Cardiac fibroblast (primary cell): ENCODE measurements at regions not wholly inside any gene's neighbourhood (a gene's known extent, or its start where the extent isn't known, plus 50 kb on each side); places are given as distances from the start of the nearest gene placed in this dataset.

ENCODE experiments used
- DNase-seq, 2 donors: peaks; one replicate each; pipeline versions ENCODE4 v3.0.0 to v3.0.0-alpha.2; 2010; ENCODE audit warnings: low read depth in 2 of 2
- H3K4me3 ChIP-seq, 2 donors: replicated peaks in 1 of 2; 1 replicate in 1 of 2; 2 replicates in 1 of 2; pipeline ENCODE4 v1.5.1; 2011; ENCODE audit warnings: low read depth in 2 of 2, low read length in 2 of 2, mild to moderate bottlenecking in 2 of 2, moderate library complexity in 1 of 2
- TF ChIP-seq, protein P1 (sequence below): IDR thresholded peaks from one replicate; pipeline ENCODE4 v1.5.1; 2011; ENCODE audit warnings: low read depth, mild to moderate bottlenecking, low read length, inconsistent platforms

DNA sequence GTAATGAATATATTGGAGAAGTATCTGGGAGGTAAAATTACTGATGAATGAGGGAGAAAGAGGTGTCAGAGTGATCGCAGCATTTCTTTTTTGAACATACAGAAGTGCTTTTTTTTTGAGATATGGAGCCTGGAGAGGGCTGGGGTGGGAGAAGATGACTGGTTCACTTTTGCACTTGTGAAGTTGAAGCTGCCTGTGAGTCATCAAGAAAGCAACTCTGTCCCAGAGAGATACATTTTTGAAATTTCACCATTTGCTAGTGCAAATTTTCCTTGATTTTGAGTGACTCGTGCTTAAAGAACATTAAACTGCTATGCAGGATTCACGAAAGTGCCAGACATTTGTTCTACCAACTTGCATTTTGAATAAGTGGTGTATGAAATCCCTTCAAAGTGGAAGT is 81.8 kb downstream of the ADRA2A start:
- TF ChIP-seq, protein P1, sequence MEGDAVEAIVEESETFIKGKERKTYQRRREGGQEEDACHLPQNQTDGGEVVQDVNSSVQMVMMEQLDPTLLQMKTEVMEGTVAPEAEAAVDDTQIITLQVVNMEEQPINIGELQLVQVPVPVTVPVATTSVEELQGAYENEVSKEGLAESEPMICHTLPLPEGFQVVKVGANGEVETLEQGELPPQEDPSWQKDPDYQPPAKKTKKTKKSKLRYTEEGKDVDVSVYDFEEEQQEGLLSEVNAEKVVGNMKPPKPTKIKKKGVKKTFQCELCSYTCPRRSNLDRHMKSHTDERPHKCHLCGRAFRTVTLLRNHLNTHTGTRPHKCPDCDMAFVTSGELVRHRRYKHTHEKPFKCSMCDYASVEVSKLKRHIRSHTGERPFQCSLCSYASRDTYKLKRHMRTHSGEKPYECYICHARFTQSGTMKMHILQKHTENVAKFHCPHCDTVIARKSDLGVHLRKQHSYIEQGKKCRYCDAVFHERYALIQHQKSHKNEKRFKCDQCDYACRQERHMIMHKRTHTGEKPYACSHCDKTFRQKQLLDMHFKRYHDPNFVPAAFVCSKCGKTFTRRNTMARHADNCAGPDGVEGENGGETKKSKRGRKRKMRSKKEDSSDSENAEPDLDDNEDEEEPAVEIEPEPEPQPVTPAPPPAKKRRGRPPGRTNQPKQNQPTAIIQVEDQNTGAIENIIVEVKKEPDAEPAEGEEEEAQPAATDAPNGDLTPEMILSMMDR, result no peak
- H3K4me3 ChIP-seq, result no peak overlapping the region
- DNase-seq, result no peak

DNA sequence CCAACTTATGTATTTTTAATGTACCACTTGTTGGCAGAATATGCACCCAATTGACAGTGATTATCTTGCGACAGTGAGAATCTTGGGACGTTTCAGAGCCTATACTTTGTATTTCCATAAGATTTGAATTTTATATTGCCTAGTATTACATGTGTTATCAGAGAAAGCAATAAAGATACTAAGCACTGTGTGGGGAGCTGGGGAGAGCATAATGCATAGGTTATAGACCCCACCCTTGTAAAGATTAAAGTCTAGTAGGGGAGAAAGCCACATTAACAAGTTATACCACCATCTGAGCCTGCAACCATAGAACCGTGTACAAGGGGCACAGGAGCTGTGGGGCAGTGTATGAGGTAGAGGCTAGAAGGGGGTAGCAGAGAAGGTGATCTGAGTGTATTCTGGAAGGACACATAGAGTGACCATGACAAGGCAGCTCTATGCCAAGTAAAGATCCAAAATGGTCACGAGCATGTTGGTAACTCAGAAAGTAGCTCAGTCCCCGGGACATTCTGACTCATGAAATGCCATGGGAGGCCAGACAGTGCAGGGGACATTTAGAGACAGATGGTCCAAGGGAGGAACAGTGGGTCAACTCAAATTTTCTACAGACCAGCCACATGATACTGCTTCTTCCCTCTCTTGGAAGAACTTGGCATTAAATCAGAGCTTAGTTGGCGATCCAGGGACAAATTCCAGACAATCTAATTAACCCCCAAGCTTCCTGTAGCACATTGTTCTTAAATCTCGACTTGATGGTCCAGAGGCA is 84.5 kb downstream of the ADRA2A start:
- no peak overlapping the region for H3K4me3 ChIP-seq
- DNase-seq, result no peak
- TF ChIP-seq, protein P1, result no peak

DNA sequence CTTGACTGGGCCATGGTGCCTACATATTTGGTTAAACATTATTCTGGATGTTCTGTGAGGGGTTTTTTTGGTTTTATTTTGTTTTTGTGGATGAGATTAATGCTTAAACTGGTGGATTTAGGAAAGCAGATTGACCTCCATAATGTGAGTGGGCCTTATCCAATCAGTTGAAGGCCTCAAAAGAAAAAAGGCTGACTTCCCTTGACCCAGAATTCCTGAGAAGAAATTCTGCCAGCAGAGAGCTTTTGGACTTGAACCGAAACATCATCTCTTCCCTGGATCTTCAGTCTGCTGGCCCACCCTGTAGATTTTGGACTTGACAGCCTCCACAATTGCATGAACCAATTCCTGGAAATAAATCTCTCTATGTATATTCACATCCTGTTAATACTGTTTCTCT is 94.4 kb downstream of the ADRA2A start:
- DNase-seq, result no peak
- TF ChIP-seq, protein P1, result no peak
- no peak overlapping the region for H3K4me3 ChIP-seq

DNA sequence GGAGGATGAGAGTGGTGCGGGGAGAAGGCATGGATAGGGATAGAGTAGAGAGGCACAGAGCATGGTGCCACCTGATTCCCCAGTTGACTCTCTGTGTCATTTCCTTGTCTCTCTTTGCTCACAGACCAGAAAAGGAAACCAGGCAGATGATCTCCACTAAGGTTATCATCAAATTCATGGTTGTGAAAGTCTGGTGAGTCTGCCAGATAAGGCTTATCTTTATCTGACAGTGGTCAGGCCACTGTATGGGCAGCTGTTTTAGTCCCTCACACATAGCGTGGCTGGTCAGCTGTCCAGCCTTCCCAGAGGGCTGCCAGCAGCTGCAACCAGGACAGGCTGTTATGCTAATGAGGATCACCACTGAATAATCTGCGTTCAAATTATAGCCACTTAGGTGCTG is 99.0 kb downstream of the ADRA2A start:
- no peak for DNase-seq
- H3K4me3 ChIP-seq, result no peak overlapping the region
- TF ChIP-seq, protein P1, result no peak

DNA sequence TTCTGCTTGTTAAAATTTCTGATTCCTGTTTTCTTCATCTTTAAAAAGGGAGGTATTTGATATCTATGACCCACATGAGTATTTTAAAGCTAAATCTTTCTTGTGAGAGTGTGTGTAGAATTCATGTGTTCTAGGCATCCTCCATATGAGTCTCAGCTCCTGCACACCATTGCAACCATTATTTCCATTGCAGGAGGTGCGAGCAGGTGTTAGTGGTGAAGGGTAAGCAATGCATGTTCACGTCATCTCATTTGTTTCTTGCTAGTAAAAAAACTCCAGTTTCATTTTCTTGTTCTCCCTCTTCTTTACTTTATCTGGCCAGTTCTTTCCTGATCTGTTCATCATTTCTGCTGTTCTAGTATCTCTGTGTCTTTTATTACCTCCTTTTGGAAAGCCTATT is 100.5 kb downstream of the ADRA2A start:
- DNase-seq, result no peak
- no peak overlapping the region for H3K4me3 ChIP-seq
- TF ChIP-seq, protein P1, result no peak

DNA sequence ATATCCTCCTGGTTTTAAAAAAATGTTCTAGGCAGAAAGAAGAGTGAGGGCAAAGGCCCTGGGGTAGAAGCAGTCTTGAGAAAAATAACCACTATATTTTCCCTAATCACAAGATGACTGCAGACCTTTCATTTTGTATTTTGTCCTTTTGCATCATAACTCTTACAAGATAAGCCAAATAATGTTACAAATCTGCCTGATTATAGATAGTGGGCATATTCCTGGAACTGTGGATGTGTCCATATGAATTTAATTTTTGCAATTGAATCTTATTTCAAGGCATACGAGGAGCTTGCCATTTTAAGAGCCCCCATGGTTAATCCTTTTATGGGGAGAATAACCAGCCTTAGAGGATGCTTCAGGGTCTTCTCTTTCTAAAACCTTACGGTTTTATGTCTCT is 102.7 kb downstream of the ADRA2A start:
- H3K4me3 ChIP-seq, result no peak overlapping the region
- no peak for DNase-seq
- TF ChIP-seq, protein P1, result no peak

DNA sequence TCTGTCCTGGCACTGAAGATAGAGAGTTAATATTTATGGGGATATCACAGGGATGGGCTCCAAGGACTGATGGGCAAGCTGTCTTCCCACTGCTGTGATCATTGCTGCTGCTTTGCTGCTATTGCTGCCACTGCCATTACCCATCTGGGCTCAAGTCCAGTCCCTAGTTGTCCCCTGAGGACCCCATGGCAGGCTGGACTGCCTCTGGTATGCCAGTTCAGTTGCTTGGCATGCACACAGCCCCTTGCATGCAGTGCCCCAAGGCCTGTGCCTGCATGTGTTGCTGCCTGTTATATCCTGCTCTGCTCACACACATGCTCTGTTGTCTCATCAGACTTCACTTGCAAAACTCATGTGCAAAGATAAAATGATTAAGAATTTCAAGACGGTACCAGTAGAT is 109.5 kb downstream of the ADRA2A start:
- TF ChIP-seq, protein P1, result no peak
- no peak for DNase-seq
- no peak overlapping the region for H3K4me3 ChIP-seq
